ENCODE measurements at regions not wholly inside any gene's neighbourhood (a gene's known extent, or its start where the extent isn't known, plus 50 kb on each side); places are given as distances from the start of the nearest gene placed in this dataset.

DNA sequence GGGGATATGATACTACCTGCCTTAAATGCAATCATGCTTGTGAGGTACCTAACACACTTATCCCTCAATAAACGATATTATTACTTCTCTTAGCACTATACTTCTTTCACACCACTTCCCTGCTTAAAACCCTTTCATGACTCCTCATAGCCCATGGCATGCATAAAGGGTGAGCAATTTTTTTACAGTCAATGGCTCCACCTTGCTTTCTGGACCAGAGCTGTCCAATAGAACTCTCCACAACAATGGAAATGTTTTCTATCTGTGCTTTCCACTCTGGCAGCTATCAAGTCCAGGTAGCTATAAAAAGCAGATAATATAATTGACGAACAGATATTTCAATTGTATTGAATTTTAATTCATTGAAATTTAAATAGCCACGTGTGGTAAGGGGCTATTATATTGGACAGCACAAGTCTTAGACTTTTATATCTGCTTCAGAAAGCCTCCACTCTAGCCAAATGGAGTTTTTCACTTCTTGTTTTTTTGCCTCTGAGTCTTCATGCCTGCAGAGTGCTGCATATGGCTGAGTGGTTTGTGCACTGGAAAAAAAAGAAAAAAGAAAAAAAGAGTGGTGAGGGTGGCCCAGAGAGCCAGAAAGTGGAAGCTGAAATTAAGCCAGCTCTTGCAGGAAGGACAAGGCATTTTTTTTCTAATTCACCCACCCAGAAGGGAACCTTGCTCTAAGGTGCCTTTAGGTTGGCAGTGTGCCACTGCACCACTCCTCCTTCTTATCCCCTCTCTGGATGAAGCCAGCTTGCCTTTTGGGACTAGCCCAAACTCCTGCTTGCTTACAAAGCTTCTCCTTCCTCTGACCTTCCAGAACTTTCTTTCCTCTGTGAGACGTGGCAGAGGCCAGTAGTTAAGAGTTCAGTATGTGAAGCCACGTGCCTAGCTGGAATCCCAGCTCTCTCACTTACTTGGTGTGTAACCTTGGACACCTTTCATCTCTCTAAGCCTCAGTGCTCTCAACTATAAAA is 239.0 kb upstream of the LRTM1 start:
- H3K4me1 ChIP-seq (replicated peaks in 1 of 2; ENCODE audit: control insufficient read depth in 2 of 2, insufficient read depth in 2 of 2, low read length in 2 of 2), result no peaks in the 10 kb centered on the region
- 0% methylated on average over 5 of the region's 5 CpGs for WGBS (ENCODE audit: insufficient coverage, low coverage, missing lambda C conversion rate)
- no TSS peak for BruUV-seq (replicated peaks)
- H2AFZ ChIP-seq (ENCODE audit: low read depth, low read length), result no peak overlapping the region
- H3K9me3 ChIP-seq (replicated peaks; ENCODE audit: control insufficient read depth, insufficient read depth, low read depth, low read length), result no peaks in the 10 kb centered on the region
- in situ Hi-C loops (cut with MboI) (no loop called here), intact Hi-C loops (cut with micrococcal nuclease) (no loop called here)
- H4K20me1 ChIP-seq (replicated peaks; ENCODE audit: control insufficient read depth, insufficient read depth, low read length), result no peaks in the 10 kb centered on the region
- H3K79me2 ChIP-seq (ENCODE audit: control insufficient read depth, insufficient read depth, low read length), result no peaks in the 10 kb centered on the region
- H3K4me2 ChIP-seq (ENCODE audit: insufficient read depth, low read length), result no peak overlapping the region
- H3K4me3 ChIP-seq, result no peak overlapping the region
- FAIRE-seq (no peak), DNase-seq (ENCODE audit: extremely low read depth in 1 of 4, low spot score in 3 of 4) (no peak), ATAC-seq (no peak)
- H3K36me3 ChIP-seq (ENCODE audit: control insufficient read depth, insufficient read depth, low read length), result no peaks in the 10 kb centered on the region
- CTCF ChIA-PET (ENCODE audit: low intra/inter-chr PET ratio), result no interaction called here
- no peak overlapping the region for H3K9ac ChIP-seq (ENCODE audit: insufficient read depth in 1 of 2, low read depth in 2 of 2, low read length in 2 of 2)
- H3K27ac ChIP-seq (ENCODE audit: extremely low read depth, low read depth, low read length), result no peak overlapping the region
- H3K9me1 ChIP-seq (ENCODE audit: control insufficient read depth, insufficient read depth, low read length), result no peaks in the 10 kb centered on the region
- no peaks in the 10 kb centered on the region for H3K27me3 ChIP-seq (ENCODE audit: control insufficient read depth in 2 of 2, insufficient read depth in 2 of 2, low read length in 2 of 2)
- POLR2A ChIA-PET, result interaction anchor here (0.8 kb wide), 1 partner anchor 11 kb away, joined by 3 read pairs; no protein-coding TSS in a partner anchor
- TF ChIP-seq ZNF184 (CRISPR knock-in tag; IDR thresholded peaks at IDR 0.05) (no peak), RFX1 (IDR thresholded peaks at IDR 0.05) (no peak), CAMTA2 (CRISPR knock-in tag; conservative IDR thresholded peaks at IDR 0.05) (no peak), EP300 (IDR thresholded peaks at IDR 0.05; ENCODE audit: low read length) (no peak), ARID2 (IDR thresholded peaks at IDR 0.05) (no peak), SMARCC2 (IDR thresholded peaks at IDR 0.05; ENCODE audit: low read depth) (no peak), GATA2 (CRISPR knock-in tag; IDR thresholded peaks at IDR 0.05) (no peak), TSHZ1 (CRISPR knock-in tag; IDR thresholded peaks at IDR 0.05) (no peak), ZBTB7A (IDR thresholded peaks at IDR 0.05; ENCODE audit: borderline replicate concordance, control insufficient read depth, low read depth, low read length) (no peak), CXXC5 (CRISPR knock-in tag; IDR thresholded peaks at IDR 0.05) (no peak), MIER1 (IDR thresholded peaks at IDR 0.05; ENCODE audit: low read depth) (no peak), HNRNPUL1 (IDR thresholded peaks at IDR 0.05; ENCODE audit: low read length) (no peak), ZNF76 (CRISPR knock-in tag; IDR thresholded peaks at IDR 0.05; ENCODE audit: borderline replicate concordance) (no peak)
- TF ChIP-seq, protein P1, sequence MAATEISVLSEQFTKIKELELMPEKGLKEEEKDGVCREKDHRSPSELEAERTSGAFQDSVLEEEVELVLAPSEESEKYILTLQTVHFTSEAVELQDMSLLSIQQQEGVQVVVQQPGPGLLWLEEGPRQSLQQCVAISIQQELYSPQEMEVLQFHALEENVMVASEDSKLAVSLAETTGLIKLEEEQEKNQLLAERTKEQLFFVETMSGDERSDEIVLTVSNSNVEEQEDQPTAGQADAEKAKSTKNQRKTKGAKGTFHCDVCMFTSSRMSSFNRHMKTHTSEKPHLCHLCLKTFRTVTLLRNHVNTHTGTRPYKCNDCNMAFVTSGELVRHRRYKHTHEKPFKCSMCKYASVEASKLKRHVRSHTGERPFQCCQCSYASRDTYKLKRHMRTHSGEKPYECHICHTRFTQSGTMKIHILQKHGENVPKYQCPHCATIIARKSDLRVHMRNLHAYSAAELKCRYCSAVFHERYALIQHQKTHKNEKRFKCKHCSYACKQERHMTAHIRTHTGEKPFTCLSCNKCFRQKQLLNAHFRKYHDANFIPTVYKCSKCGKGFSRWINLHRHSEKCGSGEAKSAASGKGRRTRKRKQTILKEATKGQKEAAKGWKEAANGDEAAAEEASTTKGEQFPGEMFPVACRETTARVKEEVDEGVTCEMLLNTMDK (IDR thresholded peaks at IDR 0.05; ENCODE audit: borderline replicate concordance, insufficient read depth, low read depth, low read length, poor library complexity, severe bottlenecking), result no peak
- TF ChIP-seq, protein P2, sequence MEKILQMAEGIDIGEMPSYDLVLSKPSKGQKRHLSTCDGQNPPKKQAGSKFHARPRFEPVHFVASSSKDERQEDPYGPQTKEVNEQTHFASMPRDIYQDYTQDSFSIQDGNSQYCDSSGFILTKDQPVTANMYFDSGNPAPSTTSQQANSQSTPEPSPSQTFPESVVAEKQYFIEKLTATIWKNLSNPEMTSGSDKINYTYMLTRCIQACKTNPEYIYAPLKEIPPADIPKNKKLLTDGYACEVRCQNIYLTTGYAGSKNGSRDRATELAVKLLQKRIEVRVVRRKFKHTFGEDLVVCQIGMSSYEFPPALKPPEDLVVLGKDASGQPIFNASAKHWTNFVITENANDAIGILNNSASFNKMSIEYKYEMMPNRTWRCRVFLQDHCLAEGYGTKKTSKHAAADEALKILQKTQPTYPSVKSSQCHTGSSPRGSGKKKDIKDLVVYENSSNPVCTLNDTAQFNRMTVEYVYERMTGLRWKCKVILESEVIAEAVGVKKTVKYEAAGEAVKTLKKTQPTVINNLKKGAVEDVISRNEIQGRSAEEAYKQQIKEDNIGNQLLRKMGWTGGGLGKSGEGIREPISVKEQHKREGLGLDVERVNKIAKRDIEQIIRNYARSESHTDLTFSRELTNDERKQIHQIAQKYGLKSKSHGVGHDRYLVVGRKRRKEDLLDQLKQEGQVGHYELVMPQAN (IDR thresholded peaks at IDR 0.05; ENCODE audit: borderline replicate concordance), result no peak
